ENCODE measurements at regions not wholly inside any gene's neighbourhood (a gene's known extent, or its start where the extent isn't known, plus 50 kb on each side); places are given as distances from the start of the nearest gene placed in this dataset.

DNA sequence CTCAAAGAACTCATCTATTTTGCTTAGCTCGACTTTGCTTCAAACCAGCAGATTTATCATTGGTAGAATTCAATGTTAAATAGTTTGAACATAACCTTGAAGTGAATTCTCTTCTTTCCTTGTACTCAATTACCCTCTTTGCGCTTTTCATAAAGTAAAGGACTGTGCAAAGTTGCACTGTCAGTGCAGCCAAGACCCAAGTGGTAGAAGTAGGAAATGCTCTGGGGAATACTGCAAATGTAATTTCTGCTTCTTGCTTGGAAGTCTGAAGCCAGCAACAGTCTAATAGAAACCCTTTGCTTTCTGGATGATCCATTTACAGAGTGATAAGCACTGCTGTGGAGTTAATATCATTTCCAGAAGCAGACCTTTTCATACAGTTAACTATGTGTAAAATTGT is 936.7 kb upstream of the TMPRSS15 start (continued):
- TF ChIP-seq MLLT1 (IDR thresholded peaks at IDR 0.05) = no peak
- TF ChIP-seq, protein P1, sequence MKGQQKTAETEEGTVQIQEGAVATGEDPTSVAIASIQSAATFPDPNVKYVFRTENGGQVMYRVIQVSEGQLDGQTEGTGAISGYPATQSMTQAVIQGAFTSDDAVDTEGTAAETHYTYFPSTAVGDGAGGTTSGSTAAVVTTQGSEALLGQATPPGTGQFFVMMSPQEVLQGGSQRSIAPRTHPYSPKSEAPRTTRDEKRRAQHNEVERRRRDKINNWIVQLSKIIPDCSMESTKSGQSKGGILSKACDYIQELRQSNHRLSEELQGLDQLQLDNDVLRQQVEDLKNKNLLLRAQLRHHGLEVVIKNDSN (CRISPR knock-in tag; IDR thresholded peaks at IDR 0.05) = no peak
- TF ChIP-seq FOXA1 (IDR thresholded peaks at IDR 0.05; ENCODE audit: borderline replicate concordance) = no peak
- no peak for TF ChIP-seq ZNF140 (CRISPR knock-in tag; IDR thresholded peaks at IDR 0.05)
- TF ChIP-seq RFX5 (IDR thresholded peaks at IDR 0.05; ENCODE audit: low read depth, low read length) = no peak
- no peak for TF ChIP-seq RBM14 (IDR thresholded peaks at IDR 0.05; ENCODE audit: borderline replicate concordance, insufficient read depth, low read depth, low read length)
- TF ChIP-seq, protein P2, sequence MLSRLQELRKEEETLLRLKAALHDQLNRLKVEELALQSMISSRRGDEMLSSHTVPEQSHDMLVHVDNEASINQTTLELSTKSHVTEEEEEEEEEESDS (CRISPR knock-in tag; IDR thresholded peaks at IDR 0.05) = no peak
- no peak for TF ChIP-seq SMAD4 (CRISPR knock-in tag; conservative IDR thresholded peaks at IDR 0.05)
- no peak for TF ChIP-seq SOX6 (IDR thresholded peaks at IDR 0.05)
- no peak for TF ChIP-seq SIRT6 (IDR thresholded peaks at IDR 0.05; ENCODE audit: low read depth, low read length)
- TF ChIP-seq, protein P3, sequence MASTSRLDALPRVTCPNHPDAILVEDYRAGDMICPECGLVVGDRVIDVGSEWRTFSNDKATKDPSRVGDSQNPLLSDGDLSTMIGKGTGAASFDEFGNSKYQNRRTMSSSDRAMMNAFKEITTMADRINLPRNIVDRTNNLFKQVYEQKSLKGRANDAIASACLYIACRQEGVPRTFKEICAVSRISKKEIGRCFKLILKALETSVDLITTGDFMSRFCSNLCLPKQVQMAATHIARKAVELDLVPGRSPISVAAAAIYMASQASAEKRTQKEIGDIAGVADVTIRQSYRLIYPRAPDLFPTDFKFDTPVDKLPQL (IDR thresholded peaks at IDR 0.05; ENCODE audit: extremely low read depth, insufficient read length) = no peak

Data from K562 (cell line).